ENCODE measurements at regions not wholly inside any gene's neighbourhood (a gene's known extent, or its start where the extent isn't known, plus 50 kb on each side); places are given as distances from the start of the nearest gene placed in this dataset.

DNA sequence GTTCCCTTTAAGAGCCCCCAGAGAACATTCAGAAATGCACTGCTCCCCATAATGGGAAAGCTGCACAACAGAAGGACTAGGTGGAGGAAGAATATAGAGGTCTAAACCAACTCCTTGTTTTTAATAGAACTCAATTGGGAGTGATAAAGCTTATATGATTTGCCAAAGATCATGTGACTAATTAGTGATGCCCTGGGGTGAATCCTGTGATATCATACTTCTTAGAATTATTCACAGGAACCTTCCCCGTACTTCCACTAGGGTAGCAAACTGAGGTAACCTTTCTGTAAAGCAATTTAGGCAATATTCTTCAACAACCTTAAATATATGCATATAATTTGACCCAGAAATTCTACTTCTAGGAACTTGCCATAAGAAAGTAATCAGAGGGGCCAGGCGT, 84.4 kb downstream of the TFAP2A start:
- CTCF ChIA-PET, result no interaction called here

DNA sequence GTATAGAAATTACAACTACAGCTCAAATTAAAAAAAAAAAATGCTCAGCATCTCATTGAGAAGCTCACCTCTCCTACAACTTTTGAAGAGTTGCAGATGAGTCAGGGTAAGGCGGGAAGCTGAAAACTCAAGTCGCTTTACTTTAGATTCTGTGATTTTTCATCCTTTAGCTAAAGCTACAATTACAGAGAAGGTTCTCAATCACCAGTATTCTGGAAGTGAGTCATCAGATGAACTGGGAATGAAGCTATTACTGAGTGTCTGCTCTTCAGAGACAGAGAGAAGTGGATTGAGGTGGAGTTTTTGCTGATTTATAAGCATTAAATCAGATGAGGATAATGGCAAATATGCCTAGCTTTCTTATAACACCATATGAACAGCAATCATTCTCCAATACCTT, 91.9 kb downstream of the TFAP2A start:
- Histone ChIP-seq H3K27me3 (ENCODE audit: control insufficient read depth, insufficient read depth, low read length) (no peaks in the 10 kb centered on the region), H3K4me3 (ENCODE audit: low read depth, low read length) (no peak overlapping the region), H3K9me3 (ENCODE audit: control insufficient read depth, insufficient read depth, low read length) (peaks cover 35% of the 10 kb centered on the region), H3K27ac (ENCODE audit: low read depth, low read length) (no peak overlapping the region)
- TF ChIP-seq, protein P1, sequence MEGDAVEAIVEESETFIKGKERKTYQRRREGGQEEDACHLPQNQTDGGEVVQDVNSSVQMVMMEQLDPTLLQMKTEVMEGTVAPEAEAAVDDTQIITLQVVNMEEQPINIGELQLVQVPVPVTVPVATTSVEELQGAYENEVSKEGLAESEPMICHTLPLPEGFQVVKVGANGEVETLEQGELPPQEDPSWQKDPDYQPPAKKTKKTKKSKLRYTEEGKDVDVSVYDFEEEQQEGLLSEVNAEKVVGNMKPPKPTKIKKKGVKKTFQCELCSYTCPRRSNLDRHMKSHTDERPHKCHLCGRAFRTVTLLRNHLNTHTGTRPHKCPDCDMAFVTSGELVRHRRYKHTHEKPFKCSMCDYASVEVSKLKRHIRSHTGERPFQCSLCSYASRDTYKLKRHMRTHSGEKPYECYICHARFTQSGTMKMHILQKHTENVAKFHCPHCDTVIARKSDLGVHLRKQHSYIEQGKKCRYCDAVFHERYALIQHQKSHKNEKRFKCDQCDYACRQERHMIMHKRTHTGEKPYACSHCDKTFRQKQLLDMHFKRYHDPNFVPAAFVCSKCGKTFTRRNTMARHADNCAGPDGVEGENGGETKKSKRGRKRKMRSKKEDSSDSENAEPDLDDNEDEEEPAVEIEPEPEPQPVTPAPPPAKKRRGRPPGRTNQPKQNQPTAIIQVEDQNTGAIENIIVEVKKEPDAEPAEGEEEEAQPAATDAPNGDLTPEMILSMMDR (IDR thresholded peaks at IDR 0.05; ENCODE audit: low read depth, low read length), result no peak
- ChIA-PET CTCF (no interaction called here), POLR2A (no interaction called here)
- no peak for DNase-seq (ENCODE audit: low read depth, low spot score)

More for the DNA sequence above, 84.4 kb downstream of the TFAP2A start:
- no peak for DNase-seq (ENCODE audit: low read depth, low spot score)
- no peaks in the 10 kb centered on the region for H3K27me3 ChIP-seq (ENCODE audit: control insufficient read depth, insufficient read depth, low read length)
- H3K4me3 ChIP-seq (ENCODE audit: low read depth, low read length), result no peak overlapping the region
- POLR2A ChIA-PET, result no interaction called here
- peaks cover 12% of the 10 kb centered on the region for H3K9me3 ChIP-seq (ENCODE audit: control insufficient read depth, insufficient read depth, low read length)
- TF ChIP-seq, protein P1 (IDR thresholded peaks at IDR 0.05; ENCODE audit: low read depth, low read length), result no peak
- H3K27ac ChIP-seq (ENCODE audit: low read depth, low read length), result no peak overlapping the region

DNA sequence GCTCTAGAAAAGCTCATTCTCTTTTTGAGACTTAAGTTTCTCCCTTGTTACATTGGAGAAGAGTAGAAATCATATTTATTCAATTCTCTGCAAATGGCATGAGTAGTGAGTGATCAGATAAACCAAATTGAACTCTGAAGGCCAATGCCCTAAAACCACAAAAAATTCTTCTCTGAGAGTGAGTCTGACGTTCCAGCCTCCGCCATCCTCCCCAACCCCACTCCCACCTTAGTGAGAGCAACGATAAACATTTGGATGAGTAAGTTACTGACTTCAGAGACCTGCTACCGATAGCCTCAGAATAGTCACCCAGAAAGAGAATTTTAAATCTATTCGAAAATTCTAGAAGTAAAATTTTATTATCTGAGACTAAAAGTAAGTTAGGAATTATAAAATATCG, 94.6 kb downstream of the TFAP2A start:
- ChIA-PET CTCF (no interaction called here), POLR2A (no interaction called here)
- DNase-seq (ENCODE audit: low read depth, low spot score), result no peak

DNA sequence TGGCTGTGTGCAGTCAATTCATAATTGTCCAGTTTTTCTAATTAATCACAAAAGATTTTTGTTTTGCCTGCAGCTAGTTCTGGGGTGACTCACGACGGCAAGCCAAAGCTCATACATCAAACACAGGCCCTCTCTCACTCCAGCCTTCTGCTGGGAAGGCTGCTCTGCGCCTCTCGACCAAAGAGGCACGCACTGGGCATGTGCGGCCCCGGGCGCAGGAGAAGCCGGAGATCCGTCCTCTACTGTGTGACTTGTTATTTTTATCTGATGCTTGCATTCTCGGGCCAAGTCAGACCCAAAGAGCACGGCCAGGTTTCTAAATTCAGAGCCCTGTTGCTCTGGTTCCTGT, 98.5 kb downstream of the TFAP2A start:
- no peak overlapping the region for H3K27ac ChIP-seq (ENCODE audit: low read depth, low read length)
- no peaks in the 10 kb centered on the region for H3K27me3 ChIP-seq (ENCODE audit: control insufficient read depth, insufficient read depth, low read length)
- H3K4me3 ChIP-seq (ENCODE audit: low read depth, low read length), result no peak overlapping the region
- ChIA-PET POLR2A (interaction anchor here (0.7 kb wide), 1 partner anchor 1300 kb away, joined by 4 read pairs; no protein-coding TSS in a partner anchor), CTCF (no interaction called here)
- peaks cover 48% of the 10 kb centered on the region for H3K9me3 ChIP-seq (ENCODE audit: control insufficient read depth, insufficient read depth, low read length)
- peak; percentile 36 for DNase-seq (ENCODE audit: low read depth, low spot score)
- TF ChIP-seq, protein P1 (IDR thresholded peaks at IDR 0.05; ENCODE audit: low read depth, low read length), result no peak

More for the DNA sequence above, 94.6 kb downstream of the TFAP2A start:
- no peaks in the 10 kb centered on the region for H3K27me3 ChIP-seq (ENCODE audit: control insufficient read depth, insufficient read depth, low read length)
- peaks cover 40% of the 10 kb centered on the region for H3K9me3 ChIP-seq (ENCODE audit: control insufficient read depth, insufficient read depth, low read length)
- no peak overlapping the region for H3K27ac ChIP-seq (ENCODE audit: low read depth, low read length)
- TF ChIP-seq, protein P1 (IDR thresholded peaks at IDR 0.05; ENCODE audit: low read depth, low read length), result no peak
- no peak overlapping the region for H3K4me3 ChIP-seq (ENCODE audit: low read depth, low read length)

DNA sequence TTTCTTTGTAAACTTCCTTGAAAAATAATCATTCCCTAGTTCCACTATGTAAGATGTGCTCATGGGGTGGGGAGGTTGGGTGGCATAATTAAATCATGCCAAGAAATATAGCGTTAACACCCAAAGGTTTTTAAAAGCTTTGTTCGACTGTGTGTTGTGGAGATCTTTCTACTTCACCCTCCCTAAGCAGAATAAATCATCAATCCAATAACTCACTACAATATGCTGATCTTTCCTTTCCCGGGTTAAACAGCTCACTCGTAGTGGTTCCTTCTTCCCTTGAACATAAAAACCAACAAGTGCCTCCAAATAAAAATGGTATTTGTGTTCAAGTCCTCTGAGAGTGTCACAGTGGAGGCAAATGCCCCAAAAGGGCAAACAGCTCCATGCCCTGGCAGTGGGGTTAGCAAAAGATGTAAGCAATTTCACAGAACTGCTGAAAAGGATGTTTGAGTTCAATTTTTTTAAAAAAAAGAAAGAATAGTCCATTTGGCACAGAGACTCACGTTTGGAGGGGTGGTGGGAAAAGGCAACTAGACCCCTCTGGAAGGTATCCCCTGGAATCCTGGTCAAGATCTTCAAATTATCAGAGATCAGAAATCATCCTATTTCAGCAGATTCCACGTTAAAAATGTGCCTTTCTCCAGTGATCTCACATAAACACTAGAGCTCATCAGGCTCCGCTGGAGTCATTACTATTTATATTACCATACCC, 99.1 kb downstream of the TFAP2A start:
- no peak overlapping the region for H3K4me3 ChIP-seq (ENCODE audit: low read depth, low read length)
- H3K27ac ChIP-seq (ENCODE audit: low read depth, low read length), result no peak overlapping the region
- ChIA-PET POLR2A (no interaction called here), CTCF (no interaction called here)
- H3K9me3 ChIP-seq (ENCODE audit: control insufficient read depth, insufficient read depth, low read length), result peaks cover 45% of the 10 kb centered on the region
- H3K27me3 ChIP-seq (ENCODE audit: control insufficient read depth, insufficient read depth, low read length), result no peaks in the 10 kb centered on the region
- DNase-seq (ENCODE audit: low read depth, low spot score), result no peak
- TF ChIP-seq, protein P1 (IDR thresholded peaks at IDR 0.05; ENCODE audit: low read depth, low read length), result no peak
